CD4-positive, alpha-beta T cell treated with Interleukin-6 at 100 ng/mL for 8 hours (primary cell): ENCODE measurements at regions not wholly inside any gene's neighbourhood (a gene's known extent, or its start where the extent isn't known, plus 50 kb on each side); places are given as distances from the start of the nearest gene placed in this dataset.
"Not testable (repeated sequence)": the region's sequence is repeated elsewhere in the genome, so short reads cannot be mapped to it uniquely, and the experiment has no call there.

Source experiments
- DNase-seq: peaks from one replicate; pipeline ENCODE4 v3.0.0-alpha.2; 2020; ENCODE audit warnings: mixed read lengths, low spot score

DNA sequence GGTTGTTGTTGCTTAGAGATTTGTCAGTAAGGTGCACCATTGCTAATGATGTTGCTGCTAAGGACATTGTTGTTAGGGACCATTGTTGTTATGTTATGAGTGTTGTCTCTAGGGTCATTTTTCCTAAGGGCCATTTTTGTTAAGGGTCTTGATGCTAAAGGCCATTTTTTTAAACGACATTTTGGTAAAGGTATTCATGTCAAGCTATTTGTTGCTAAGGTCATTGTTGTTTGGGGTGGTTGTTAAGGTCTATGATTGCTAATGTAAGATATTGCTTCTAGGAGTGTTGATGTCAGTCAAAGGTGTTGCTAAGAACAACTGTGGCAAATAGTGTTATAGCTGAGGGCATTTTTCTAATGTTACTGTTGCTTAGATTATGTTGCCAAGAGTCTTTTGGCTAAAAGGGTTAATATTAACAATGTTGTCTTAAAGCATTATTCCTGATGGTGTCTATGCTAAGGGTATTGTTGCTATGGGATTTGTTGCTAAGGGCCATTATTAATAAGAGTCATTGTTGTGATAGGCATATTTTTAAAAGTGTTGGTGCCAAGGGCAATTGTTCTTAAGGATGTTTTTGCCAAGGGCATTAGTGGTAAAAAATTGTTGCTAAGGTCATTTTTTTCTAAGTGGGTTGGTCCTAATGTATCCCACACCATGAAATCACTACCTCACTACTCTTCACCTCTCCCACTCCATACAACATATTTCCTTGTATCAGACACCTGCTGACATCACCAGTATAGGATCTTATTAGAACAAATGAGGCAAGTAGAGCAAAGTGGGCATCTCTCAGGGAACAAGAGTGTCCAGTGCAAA is 56.2 kb downstream of the SPATA31A6 start:
- DNase-seq, result not testable (repeated sequence)

DNA sequence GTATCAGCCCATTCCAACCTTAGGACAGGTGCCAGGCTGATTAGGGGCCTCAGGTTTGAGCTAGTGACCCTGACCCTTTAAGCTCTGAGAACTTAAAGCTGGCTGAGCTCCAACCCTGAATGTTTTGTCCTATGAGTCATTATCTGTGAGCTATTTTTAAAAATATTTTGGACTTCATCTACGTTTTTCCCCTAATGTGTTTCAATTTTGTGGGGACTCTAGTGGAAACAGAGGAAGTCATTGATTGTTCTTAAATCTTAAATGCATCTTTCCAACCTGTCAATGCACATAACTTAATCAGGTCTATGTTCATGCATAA is 56.8 kb downstream of the SPATA31A6 start:
- not testable (repeated sequence) for DNase-seq

DNA sequence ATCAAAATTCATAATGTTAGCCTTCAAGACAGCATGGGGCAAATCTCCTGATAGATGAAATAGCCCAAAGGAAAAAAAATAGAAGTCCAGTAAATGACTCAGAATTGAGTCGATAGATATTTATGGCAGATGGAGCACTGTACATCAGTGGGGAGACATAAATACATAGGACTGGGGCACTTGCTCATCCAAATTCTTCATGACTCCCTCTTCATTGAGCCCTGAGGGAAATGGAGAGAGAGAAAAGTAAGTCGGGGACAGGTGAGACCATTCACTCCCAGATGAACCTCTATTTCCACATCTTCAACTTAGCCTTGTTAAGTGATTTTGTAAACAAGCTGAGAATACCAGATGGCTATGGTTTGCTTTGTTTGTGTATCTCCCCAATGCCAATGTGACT is 59.8 kb downstream of the SPATA31A6 start:
- DNase-seq, result not testable (repeated sequence)

DNA sequence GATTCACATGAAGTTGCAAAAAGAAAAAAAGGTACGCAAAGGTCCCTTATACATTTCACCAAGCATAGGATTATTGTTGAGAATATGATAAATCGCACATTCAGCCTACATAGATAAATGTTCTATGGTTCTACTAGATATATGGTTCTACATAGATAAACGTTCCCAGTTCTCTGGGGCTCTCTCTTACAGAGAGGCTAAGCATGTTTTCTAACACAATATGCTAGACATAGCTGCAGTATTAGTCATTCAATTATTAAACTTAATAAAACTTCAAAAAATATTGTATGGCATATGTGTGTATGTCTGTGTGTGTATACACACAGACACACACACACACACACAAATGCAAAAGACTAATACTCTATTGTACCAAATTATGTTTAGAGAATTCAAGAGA is 60.4 kb downstream of the SPATA31A6 start:
- DNase-seq, result not testable (repeated sequence)

DNA sequence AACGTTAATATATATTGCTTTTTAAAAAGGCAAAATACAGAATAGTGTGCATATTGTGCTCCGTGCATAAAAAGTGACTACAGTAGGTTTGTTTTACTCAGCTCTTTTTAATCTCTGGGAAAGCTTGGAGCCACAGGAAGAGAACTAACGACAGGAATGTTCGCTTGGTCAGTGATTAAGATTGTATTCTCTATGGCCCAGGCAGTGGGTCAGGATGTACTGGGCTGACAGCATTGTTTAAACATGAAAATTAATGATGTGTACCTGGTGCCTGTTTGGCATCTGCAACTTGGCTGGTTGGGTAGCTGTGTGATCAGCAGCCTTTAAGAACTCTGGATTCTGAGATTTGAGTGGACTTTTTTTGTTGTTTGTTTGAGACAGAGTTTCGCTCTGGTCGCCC is 85.3 kb downstream of the SPATA31A6 start:
- not testable (repeated sequence) for DNase-seq

DNA sequence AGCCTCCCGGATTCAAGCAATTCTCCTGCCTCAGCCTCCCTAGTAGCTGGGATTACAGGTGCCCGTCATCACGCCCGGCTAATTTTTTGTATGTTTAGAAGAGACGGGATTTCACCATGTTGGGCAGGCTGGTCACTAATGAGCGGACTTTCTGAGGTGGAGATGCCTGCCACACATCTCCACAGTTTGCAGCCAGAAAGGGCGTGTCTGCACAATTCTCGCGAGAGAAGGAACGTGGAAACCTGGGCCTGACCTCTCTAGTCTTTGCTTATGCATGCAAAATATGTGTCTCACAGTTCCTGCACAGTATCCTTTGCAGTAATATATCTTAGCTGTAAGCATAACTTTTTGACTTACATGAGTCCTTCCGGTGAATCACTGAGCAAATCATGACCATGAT is 85.7 kb downstream of the SPATA31A6 start:
- not testable (repeated sequence) for DNase-seq

DNA sequence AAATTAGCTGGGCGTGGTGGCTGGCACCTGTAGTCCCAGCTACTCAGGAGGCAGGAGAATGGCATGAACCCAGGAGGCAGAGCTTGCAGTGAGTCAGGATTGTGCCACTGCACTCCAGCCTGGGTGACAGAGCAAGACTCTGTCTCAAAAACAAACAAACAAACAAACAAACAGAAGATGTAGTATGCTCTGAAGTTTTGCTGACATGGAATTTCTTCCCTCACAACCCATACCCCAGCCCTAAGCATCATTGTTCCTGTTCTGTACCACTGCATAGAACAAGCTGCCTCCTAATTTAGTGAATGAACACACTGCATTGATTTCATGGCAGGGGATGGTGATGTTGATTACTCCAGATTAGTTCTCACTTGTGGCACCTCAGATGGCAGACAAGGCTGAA is 89.7 kb downstream of the SPATA31A6 start:
- DNase-seq, result not testable (repeated sequence)

DNA sequence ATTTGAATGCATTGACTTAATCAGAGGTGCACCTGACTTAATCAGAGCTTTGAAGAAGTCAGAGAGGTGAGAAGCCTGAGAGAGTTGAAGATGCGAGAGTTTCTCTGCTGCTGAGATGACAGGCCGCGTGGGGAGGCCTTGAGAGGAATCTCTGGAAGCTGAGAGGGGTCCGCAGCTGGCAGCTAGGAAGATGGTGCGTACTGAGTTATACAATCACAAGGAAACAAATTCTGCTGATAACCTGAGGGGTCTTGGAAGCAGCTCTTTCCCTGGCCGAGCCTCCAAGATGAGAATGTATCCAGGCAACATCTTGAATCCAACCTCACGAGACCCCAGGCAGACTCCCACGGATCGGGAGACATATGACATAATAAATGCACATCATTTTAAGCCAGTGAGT is 91.7 kb downstream of the SPATA31A6 start:
- DNase-seq, result no peak

DNA sequence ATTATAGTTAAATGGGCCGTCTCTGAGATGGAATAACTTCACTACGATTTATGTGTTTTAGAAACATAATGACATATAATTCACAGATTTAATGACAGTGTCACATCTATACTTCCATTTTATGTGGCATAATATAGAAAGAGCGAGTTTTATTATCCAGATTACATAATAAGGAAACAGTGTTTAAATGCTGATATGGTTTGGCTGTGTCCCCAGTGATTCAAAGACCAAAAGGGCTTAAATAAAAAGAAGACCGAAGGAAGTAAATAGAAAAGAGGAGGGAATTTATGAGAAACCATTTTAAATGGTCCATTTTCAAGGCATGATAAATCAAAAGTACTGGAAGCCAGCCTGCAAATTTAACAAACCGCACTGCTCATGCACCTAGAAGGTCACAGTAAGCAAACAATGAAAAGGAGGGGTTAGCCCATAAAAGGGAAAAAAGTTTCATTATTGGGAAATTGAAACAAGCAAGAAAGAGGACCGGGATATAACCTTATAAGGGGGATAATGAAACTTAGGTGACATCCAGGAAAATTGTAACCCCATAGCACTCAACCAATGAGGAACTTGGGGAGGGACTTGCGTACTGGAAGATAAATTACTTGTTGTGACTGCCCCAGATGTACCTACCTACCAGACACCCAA is 99.2 kb downstream of the SPATA31A6 start:
- DNase-seq, result not testable (repeated sequence)

DNA sequence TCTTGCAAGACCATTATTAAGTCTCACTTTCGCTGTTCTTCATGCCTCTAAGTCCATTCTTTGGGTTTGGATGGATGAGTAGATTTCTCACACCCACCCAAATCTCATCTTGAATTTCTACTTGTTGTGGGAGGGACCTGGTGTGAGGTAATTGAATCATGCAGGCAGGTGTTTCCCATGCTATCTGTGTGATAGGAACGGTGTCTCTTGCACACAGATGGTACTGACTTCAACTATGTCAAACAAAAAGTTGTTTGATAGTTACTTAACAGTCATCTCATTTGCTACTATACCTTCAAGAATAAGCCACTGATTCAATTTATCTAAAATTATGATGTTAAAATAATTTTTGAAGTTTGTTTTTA is 99.7 kb downstream of the SPATA31A6 start:
- DNase-seq, result not testable (repeated sequence)

DNA sequence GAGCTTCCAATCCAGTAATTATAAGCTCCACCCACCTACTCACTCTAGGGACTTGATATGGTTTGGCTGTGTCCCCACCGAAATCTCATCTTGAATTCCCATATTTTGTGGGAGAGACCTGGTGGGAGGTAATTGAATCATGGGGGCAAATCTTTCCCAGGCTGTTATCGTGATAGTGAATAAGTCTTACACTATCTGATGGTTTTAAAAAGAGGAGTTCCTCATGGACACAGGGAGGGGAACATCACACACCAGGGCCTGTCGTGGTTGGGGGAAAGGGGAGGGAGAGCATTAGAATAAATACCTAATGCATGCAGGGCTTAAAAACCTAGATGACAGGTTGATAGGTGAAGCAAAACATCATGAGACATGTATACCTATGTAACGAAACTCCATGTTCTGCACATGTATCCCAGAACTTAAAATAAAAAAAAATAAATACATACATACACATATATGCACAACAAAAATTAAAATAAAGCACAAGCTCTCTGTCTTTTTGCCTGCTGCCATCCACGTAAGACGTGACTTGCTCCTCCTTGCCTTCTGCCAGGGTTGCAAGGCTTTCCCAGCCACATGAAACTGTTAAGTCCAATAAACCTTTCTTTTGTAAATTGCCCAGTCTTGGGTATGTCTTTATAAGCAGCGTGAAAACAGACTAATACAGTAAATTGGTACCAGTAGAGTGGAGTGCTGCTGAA is 102.8 kb downstream of the SPATA31A6 start:
- not testable (repeated sequence) for DNase-seq

DNA sequence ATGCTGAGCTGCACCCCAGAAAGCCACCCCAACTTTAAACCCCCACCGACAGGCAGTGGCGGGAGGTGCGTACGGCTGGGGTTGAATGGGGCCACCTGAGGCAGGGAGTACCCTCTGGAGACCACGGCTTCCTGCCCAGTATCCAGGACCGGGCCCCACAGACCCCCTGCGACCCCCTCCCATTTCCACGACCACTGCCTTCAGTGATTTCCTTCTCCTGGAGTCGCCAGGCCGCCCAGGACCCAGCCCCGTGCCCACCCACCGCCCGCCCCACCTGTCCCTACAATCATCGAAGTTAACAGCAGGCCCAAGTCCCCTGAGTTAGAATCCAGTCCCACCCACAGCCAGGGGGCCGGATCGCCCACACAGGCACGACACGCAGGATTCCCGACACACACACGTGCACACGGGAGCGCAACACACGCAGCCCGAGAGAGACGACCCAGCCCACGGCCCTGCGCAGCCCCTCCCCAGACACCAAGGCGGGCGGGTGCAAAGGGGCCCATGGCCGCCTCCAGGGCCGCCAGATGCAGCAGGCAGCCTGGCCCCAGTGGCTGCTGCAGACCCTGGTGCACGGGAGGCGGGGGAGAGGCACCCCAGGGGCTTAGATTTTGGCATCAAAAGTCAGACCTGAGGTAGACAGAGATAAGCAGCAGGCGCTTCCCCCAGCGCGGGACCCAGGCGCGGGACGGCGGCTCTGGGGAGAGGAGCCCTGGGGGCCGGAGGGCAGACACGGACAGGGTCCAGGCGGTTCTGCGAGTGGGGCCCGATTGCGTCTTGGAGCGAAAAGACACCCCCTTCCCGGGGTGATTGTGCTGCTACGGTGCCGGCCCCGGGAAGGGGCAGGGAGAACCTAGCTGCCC is 104.8 kb downstream of the SPATA31A6 start:
- DNase-seq, result not testable (repeated sequence)

DNA sequence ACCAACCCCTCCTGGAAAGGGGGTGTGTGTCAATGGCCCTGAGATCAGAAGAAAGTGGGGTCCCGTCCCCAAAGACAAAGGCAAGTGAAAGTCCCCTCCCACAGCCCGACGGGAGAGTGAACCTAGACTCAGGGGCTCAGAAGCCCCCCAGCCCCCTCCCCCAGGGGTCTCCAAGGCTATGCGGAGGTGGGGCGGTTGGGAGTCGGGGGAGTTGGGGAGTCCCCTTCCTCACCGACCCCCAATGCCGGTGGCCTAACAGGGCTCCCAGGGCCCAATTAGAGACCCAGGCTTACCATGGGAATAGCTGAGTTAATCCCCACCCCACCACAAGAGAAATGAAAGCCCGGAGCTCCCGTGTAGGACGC is 105.4 kb downstream of the SPATA31A6 start:
- DNase-seq, result not testable (repeated sequence)

DNA sequence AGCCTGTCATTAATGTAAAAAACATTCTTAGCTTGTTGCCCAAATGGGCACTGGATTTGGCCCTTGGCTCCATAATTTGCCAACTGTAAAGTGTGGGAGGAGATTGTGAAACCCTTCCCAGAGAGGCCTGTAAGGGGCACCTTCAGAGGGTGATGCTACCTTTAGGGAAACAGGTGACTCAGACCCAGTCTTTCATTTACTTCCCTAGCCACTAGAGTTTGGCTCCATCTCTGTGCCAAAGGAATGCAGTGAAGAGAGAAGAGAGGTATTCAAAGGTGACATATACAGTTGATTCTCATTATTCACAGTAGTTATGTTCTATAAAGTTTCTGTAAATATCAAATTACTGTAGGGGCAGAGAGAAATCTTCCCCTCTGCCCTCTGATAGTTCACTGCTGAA is 116.7 kb downstream of the SPATA31A6 start:
- not testable (repeated sequence) for DNase-seq

DNA sequence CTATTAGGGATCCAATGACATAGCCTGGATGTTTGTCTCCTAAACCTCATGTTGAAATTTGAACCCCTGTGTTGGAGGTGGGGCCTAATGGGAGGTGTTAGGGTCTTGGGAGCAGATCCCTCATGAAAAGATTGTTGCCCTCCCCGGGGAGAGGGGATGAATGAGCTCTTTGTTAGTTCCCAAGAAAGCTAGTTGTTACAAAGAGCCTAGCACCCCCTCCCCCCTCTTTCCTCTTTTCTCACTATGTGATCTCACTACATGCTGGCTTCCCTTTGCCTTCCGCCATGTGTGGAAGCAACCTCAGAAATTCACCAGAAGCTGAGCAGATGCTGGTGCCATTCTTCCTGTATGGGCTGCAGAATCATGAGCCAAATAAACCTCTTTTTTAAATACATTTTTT is 123.2 kb downstream of the SPATA31A6 start:
- DNase-seq, result not testable (repeated sequence)

DNA sequence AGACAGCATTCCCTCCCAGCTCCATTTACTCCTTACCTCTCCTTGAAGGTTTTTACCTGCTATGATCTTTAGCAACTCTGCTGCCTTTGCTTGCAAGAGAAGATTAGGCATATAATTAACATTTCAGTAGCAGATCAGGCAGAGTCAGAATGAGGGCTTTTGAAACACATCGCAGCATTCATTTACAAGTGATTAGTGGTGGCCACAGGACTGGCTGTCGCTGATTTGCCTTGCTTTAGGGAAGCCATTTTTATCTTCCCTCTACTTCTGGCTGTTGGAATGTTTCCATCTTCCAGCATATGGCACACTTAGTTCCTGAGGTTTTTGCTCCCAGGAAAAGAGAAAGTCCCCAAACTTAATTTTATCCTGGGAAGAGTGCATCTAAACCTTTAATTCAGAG is 124.0 kb downstream of the SPATA31A6 start:
- DNase-seq, result not testable (repeated sequence)

DNA sequence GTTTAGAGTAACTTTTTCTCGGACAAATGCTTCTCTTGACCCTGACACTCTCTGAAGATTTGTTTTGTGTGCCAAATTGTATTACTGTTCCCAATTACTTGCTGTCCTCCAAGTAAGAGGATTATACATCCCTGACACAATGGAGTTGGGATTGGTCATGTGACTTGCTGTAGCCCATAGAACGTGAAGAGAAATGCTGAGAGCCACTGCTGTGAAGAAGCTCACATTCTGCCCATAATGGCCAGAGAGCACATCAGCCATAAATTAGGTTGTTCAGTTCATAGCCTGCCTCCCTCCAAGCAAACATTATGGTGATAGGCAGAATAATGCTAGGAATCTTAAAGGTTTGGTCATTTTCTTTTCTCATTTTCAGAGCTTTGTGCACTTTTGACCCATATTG is 127.5 kb downstream of the SPATA31A6 start:
- DNase-seq, result not testable (repeated sequence)

DNA sequence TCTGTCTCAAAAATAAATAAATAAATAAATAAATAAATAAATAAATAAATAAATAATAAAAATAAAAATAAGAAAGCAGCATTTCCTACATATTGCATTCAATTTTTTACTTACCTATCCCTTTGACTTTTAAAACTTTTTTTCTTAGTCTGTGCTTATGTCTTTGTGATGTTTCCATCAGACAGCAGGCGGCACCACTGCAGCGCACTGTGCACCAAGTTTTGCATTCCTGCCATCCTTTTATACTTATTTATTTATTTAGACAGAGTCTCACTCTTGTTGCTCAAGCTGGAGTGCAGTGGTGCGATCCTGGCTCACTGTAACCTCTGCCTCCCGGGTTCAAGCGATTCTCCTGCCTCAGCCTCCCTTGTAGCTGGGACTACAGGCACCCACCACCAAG is 132.6 kb downstream of the SPATA31A6 start:
- DNase-seq, result not testable (repeated sequence)

DNA sequence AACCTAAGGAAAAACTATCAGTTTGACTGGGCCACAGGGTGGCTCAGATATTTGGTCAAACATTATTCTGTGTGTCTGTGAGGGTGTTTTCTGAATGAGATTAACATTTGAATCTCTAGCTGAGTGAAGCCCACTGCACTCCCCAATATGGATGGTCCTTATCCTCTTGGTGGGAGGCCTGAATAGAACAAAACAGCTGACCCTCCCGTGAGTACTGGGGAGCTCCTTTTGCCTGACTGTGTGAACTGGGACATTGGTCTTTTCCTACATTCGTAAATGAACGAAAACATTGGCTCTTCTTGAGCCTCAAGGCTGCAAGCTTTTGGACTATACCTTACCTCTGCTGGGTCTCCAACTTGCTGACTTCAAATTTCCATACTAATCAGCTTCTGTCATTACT is 134.2 kb downstream of the SPATA31A6 start:
- not testable (repeated sequence) for DNase-seq

DNA sequence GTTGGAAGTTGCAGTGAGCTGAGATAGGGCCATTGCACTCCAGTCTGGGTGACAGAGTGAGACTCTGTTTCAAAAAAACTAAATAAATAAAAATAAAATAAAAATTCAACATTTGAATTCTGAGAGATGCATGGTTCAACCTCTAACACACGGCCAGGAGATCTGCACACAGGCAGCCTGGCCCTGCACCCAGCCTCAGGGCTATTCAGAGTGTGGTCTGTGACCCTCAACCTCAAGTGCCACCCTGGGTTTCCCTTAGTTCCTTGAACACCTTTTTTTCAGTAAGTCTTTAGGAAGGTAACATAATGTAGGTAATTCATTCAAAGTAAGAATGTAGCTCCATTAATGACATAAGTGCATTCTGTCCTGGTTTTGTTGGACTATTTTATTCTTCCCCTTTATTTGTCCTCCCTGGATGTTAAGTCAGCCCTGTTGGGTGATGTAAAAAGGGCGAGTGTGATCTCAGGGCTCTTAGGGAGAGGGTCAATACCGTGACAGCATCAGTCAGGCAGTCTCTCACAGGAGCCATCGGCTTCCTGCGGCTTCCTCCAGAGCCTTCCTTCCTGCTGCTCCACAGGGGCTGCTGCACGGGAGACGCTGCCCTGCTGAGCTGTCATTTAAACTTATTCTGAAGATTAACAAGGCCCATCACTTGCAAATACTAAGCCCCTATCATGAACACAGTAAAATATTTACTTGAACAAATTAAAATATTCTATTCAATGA is 139.8 kb downstream of the SPATA31A6 start:
- DNase-seq, result not testable (repeated sequence)

DNA sequence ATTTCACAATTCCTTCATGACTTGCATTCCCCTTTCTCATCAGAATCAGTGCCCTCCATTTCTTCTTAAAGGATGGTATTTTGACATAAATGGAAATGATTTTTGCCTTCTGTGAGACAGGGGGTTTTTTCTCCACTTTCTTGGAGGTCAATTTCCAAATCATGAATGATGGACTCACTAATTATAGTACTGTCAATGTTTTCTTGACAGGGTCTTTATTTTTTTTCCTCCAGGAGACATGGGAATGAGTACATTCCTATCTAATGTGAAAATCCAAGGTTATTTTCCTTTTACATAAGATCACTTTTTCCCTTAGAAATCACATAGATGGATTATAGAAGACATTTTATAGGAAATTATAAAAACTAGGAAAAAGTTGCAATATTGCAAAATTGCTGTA is 141.7 kb downstream of the SPATA31A6 start:
- not testable (repeated sequence) for DNase-seq
